Central memory CD8-positive, alpha-beta T cell (primary cell): ENCODE measurements at regions not wholly inside any gene's neighbourhood (a gene's known extent, or its start where the extent isn't known, plus 50 kb on each side); places are given as distances from the start of the nearest gene placed in this dataset.
"Not testable (repeated sequence)": the region's sequence is repeated elsewhere in the genome, so short reads cannot be mapped to it uniquely, and the experiment has no call there.

Experiments used
- ATAC-seq: fragments of 150-1000 bp; cut with Tn5 transposase; replicated peaks from 2 replicates; pipeline ENCODE4 v1.10.0; 2022; ENCODE audit warnings: mild to moderate bottlenecking, moderate FRiP score, moderate number of reproducible peaks; ENCODE audit not compliant: poor library complexity, severe bottlenecking; ENCODE audit errors: extremely low read depth
- DNase-seq, 2 donors: peaks; one replicate each; pipeline ENCODE4 v3.0.0; 2021; ENCODE audit warnings: low spot score in 2 of 2
- H3K27ac Mint-ChIP-seq: one replicate; pipeline ENCODE4 v1.8.0; 2022; ENCODE audit warnings: low read depth, mild to moderate bottlenecking, moderate library complexity, mixed read lengths
- H3K27me3 Mint-ChIP-seq: one replicate; pipeline ENCODE4 v1.8.0; 2022; ENCODE audit warnings: mixed read lengths
- H3K36me3 Mint-ChIP-seq: one replicate; pipeline ENCODE4 v1.8.0; 2022; ENCODE audit warnings: mild to moderate bottlenecking, moderate library complexity, mixed read lengths; ENCODE audit not compliant: insufficient read depth
- H3K4me1 Mint-ChIP-seq: one replicate; pipeline ENCODE4 v1.8.0; 2022; ENCODE audit warnings: mixed read lengths
- H3K4me3 Mint-ChIP-seq: one replicate; pipeline ENCODE4 v1.8.0; 2022; ENCODE audit warnings: mild to moderate bottlenecking, moderate library complexity, mixed read lengths
- H3K9me3 Mint-ChIP-seq: one replicate; pipeline ENCODE4 v1.8.0; 2022; ENCODE audit warnings: mixed read lengths

- Mint-ChIP-seq H3K27ac (no peak overlapping the region), H3K4me1 (peaks cover 6% of the 10 kb centered on the region), H3K27me3 (peaks cover 41% of the 10 kb centered on the region), H3K4me3 (no peak overlapping the region), H3K9me3 (no peaks in the 10 kb centered on the region), H3K36me3 (peaks cover 2% of the 10 kb centered on the region)
- ATAC-seq (no peak), DNase-seq (no peak)
These were observed 356.0 kb downstream of the ADGRD1 start for GRCh38 chr12:131309700-131310099.

GRCh38 chr12:131310227-131310969 lies 356.7 kb downstream of the ADGRD1 start:
- H3K9me3 Mint-ChIP-seq, H3K4me3 Mint-ChIP-seq, H3K4me1 Mint-ChIP-seq, DNase-seq, ATAC-seq, H3K36me3 Mint-ChIP-seq, H3K27ac Mint-ChIP-seq: not testable (repeated sequence)
- H3K27me3 Mint-ChIP-seq: peaks cover 45% of the 10 kb centered on the region

- not testable (repeated sequence) for H3K4me1 Mint-ChIP-seq, H3K27ac Mint-ChIP-seq, H3K9me3 Mint-ChIP-seq, H3K36me3 Mint-ChIP-seq, DNase-seq, H3K4me3 Mint-ChIP-seq, ATAC-seq
- H3K27me3 Mint-ChIP-seq: peaks cover 45% of the 10 kb centered on the region
These were observed 357.6 kb downstream of the ADGRD1 start for GRCh38 chr12:131311279-131311722.

GRCh38 chr12:131311764-131312163 lies 358.1 kb downstream of the ADGRD1 start:
- H3K36me3 Mint-ChIP-seq: peaks cover 2% of the 10 kb centered on the region
- no peak overlapping the region for H3K4me3 Mint-ChIP-seq
- no peak for ATAC-seq
- peaks cover 6% of the 10 kb centered on the region for H3K4me1 Mint-ChIP-seq
- DNase-seq: no peak
- no peak overlapping the region for H3K27ac Mint-ChIP-seq
- peaks cover 45% of the 10 kb centered on the region for H3K27me3 Mint-ChIP-seq
- H3K9me3 Mint-ChIP-seq: no peaks in the 10 kb centered on the region

- not testable (repeated sequence) for H3K27ac Mint-ChIP-seq, H3K36me3 Mint-ChIP-seq, ATAC-seq, DNase-seq, H3K4me3 Mint-ChIP-seq, H3K4me1 Mint-ChIP-seq, H3K9me3 Mint-ChIP-seq
- H3K27me3 Mint-ChIP-seq: peaks cover 45% of the 10 kb centered on the region
These were observed 358.7 kb downstream of the ADGRD1 start for GRCh38 chr12:131312382-131312781.

GRCh38 chr12:131312793-131313545 lies 359.3 kb downstream of the ADGRD1 start:
- Mint-ChIP-seq H3K9me3 (peaks cover 4% of the 10 kb centered on the region), H3K27me3 (peaks cover 45% of the 10 kb centered on the region), H3K4me1 (peaks cover 6% of the 10 kb centered on the region), H3K36me3 (peaks cover 2% of the 10 kb centered on the region), H3K27ac (no peak overlapping the region), H3K4me3 (no peak overlapping the region)
- DNase-seq (no peak), ATAC-seq (no peak)

- DNase-seq (no peak), ATAC-seq (no peak)
- no peak overlapping the region for H3K27ac Mint-ChIP-seq
- H3K36me3 Mint-ChIP-seq: no peaks in the 10 kb centered on the region
- peaks cover 9% of the 10 kb centered on the region for H3K9me3 Mint-ChIP-seq
- H3K27me3 Mint-ChIP-seq: peaks cover 41% of the 10 kb centered on the region
- no peak overlapping the region for H3K4me3 Mint-ChIP-seq
- peaks cover 6% of the 10 kb centered on the region for H3K4me1 Mint-ChIP-seq
These were observed 359.9 kb downstream of the ADGRD1 start for GRCh38 chr12:131313635-131314034.

GRCh38 chr12:131314524-131315090 lies 360.9 kb downstream of the ADGRD1 start:
- Mint-ChIP-seq H3K4me1 (peaks cover 6% of the 10 kb centered on the region), H3K9me3 (peaks cover 9% of the 10 kb centered on the region), H3K36me3 (no peaks in the 10 kb centered on the region), H3K27me3 (peaks cover 33% of the 10 kb centered on the region), H3K27ac (no peak overlapping the region), H3K4me3 (no peak overlapping the region)
- DNase-seq (no peak), ATAC-seq (no peak)

GRCh38 chr12:131315601-131316000 lies 361.9 kb downstream of the ADGRD1 start:
- no peak for ATAC-seq
- H3K27ac Mint-ChIP-seq: no peak overlapping the region
- H3K36me3 Mint-ChIP-seq: no peaks in the 10 kb centered on the region
- no peak overlapping the region for H3K4me3 Mint-ChIP-seq
- H3K9me3 Mint-ChIP-seq: peaks cover 9% of the 10 kb centered on the region
- H3K4me1 Mint-ChIP-seq: peaks cover 6% of the 10 kb centered on the region
- no peak for DNase-seq
- H3K27me3 Mint-ChIP-seq: peaks cover 23% of the 10 kb centered on the region

GRCh38 chr12:131316388-131316787 lies 362.7 kb downstream of the ADGRD1 start:
- no peaks in the 10 kb centered on the region for H3K36me3 Mint-ChIP-seq
- H3K27ac Mint-ChIP-seq: no peak overlapping the region
- H3K9me3 Mint-ChIP-seq: peaks cover 9% of the 10 kb centered on the region
- H3K4me1 Mint-ChIP-seq: peaks cover 6% of the 10 kb centered on the region
- peaks cover 22% of the 10 kb centered on the region for H3K27me3 Mint-ChIP-seq
- DNase-seq (no peak), ATAC-seq (no peak)
- H3K4me3 Mint-ChIP-seq: no peak overlapping the region

GRCh38 chr12:131318045-131318685 lies 364.5 kb downstream of the ADGRD1 start:
- Mint-ChIP-seq H3K4me1 (no peaks in the 10 kb centered on the region), H3K27me3 (peaks cover 12% of the 10 kb centered on the region), H3K27ac (no peak overlapping the region), H3K36me3 (no peaks in the 10 kb centered on the region), H3K4me3 (no peak overlapping the region), H3K9me3 (peaks cover 9% of the 10 kb centered on the region)
- DNase-seq (no peak), ATAC-seq (no peak)

- DNase-seq (no peak), ATAC-seq (no peak)
- H3K36me3 Mint-ChIP-seq: peaks cover 1% of the 10 kb centered on the region
- peaks cover 9% of the 10 kb centered on the region for H3K9me3 Mint-ChIP-seq
- H3K27ac Mint-ChIP-seq: no peak overlapping the region
- no peaks in the 10 kb centered on the region for H3K4me1 Mint-ChIP-seq
- no peak overlapping the region for H3K4me3 Mint-ChIP-seq
- peaks cover under 1% of the 10 kb centered on the region for H3K27me3 Mint-ChIP-seq
These were observed 368.3 kb downstream of the ADGRD1 start for GRCh38 chr12:131321988-131322387.
